Transverse colon (tissue), 4 donors: ENCODE measurements at regions not wholly inside any gene's neighbourhood (a gene's known extent, or its start where the extent isn't known, plus 50 kb on each side); places are given as distances from the start of the nearest gene placed in this dataset.

Experiments
- DNase-seq: peaks from one replicate; pipeline ENCODE4 v3.0.0-alpha.2; 2019
- H3K27ac ChIP-seq, 4 donors: fragments of 200-600 bp; sonication (generic); 2 replicates each; pipeline ENCODE4 v1.5.1; 2016 to 2018; ENCODE audit warnings: inconsistent platforms in 4 of 4
- H3K27me3 ChIP-seq: fragments of 200-600 bp; sonication (generic); 2 replicates; pipeline ENCODE4 v1.5.1; 2017; ENCODE audit warnings: inconsistent platforms
- H3K36me3 ChIP-seq, 4 donors: fragments of 200-600 bp; sonication (generic); 2 replicates each; pipeline ENCODE4 v1.5.1; 2017 to 2019; ENCODE audit warnings: inconsistent platforms in 4 of 4
- H3K4me1 ChIP-seq, 4 donors: fragments of 200-600 bp; sonication (generic); 2 replicates each; pipeline ENCODE4 v1.5.1; 2017 to 2020; ENCODE audit warnings: inconsistent platforms in 4 of 4
- H3K4me3 ChIP-seq, 4 donors: fragments of 200-600 bp; sonication (generic); 1 replicate in 1 of 4; 2 replicates in 3 of 4; pipeline versions ENCODE4 v1.5.1 to v1.6.1; 2017 to 2019; ENCODE audit warnings: inconsistent platforms in 4 of 4
- H3K9me3 ChIP-seq, 2 donors: fragments of 200-600 bp; sonication (generic); 2 replicates each; pipeline ENCODE4 v1.5.1; 2017 to 2019; ENCODE audit warnings: inconsistent platforms in 2 of 2
- CTCF ChIP-seq, 5 experiments: fragments of 200-600 bp in 3 of 5; fragments of 450-650 bp in 2 of 5; sonication (generic) in 3 of 5; IDR thresholded peaks; 1 replicate in 2 of 5; 2 replicates in 3 of 5; pipeline ENCODE4 v1.5.1; 2016 to 2017; ENCODE audit warnings: antibody characterized with exemption in 5 of 5, inconsistent platforms in 3 of 5, mild to moderate bottlenecking in 2 of 5, moderate library complexity in 1 of 5
- EP300 ChIP-seq: sonication (generic); formaldehyde crosslinking; IDR thresholded peaks from one replicate; pipeline ENCODE4 v1.6.1; 2017; ENCODE audit warnings: antibody characterized with exemption, low read depth
- POLR2A ChIP-seq: fragments of 450-650 bp; IDR thresholded peaks from one replicate; pipeline ENCODE4 v1.6.1; 2016; ENCODE audit warnings: antibody characterized with exemption, mild to moderate bottlenecking, moderate library complexity
- POLR2AphosphoS5 ChIP-seq, 3 donors: sonication (generic); formaldehyde crosslinking; IDR thresholded peaks; one replicate each; pipeline ENCODE4 v1.6.1; 2016; ENCODE audit warnings: antibody characterized with exemption in 3 of 3
- WGBS, 2 donors: methylation state at CpG; one replicate each; pipeline ENCODE4 v1.1.5; 2018; ENCODE audit warnings: low coverage in 1 of 2; 5-methylcytosine and 5-hydroxymethylcytosine counted together
- in situ Hi-C, 4 donors: fragments of 200-750 bp; cut with MboI; loops; one replicate each; pipeline versions ENCODE4 v1.15.0 to v1.15.1; 2017; ENCODE audit warnings: low sequenced_read_pairs in 3 of 4, low pct_ligation_motif_present in 1 of 4, low pct_unique_long_range_greater_than_20kb in 1 of 4
- intact Hi-C: fragments of 100-400 bp; cut with DNase I; formaldehyde crosslinking; loops from one replicate; pipeline ENCODE4 v1.15.1; 2023; ENCODE audit warnings: low total_unique reads

- 90% methylated on average over 5 of the region's 5 CpGs; no CpG with 5 or more reads in 1 of the 2 donors for WGBS, 2 donors
- no peak overlapping the region for H3K27ac ChIP-seq
- in situ Hi-C loops = no loop called here
Observed at GRCh38 chr1:105914403-105914802, 1142.1 kb upstream of the PRMT6 start.

GRCh38 chr1:105934806-105935205, 1121.7 kb upstream of the PRMT6 start:
- no peak for DNase-seq
- in situ Hi-C loops (no loop called here), intact Hi-C loops (no loop called here)
- Histone ChIP-seq H3K27ac (no peak overlapping the region), H3K4me1 (no peaks in the 10 kb centered on the region), H3K36me3 (no peaks in the 10 kb centered on the region), H3K9me3 (no peaks in the 10 kb centered on the region), H3K4me3 (no peak overlapping the region), H3K27me3 (no peaks in the 10 kb centered on the region)
- no peak for TF ChIP-seq CTCF (IDR thresholded peaks at IDR 0.05)
- no peak for TF ChIP-seq POLR2AphosphoS5 (IDR thresholded peaks at IDR 0.05)
- TF ChIP-seq POLR2A = no peak
- TF ChIP-seq EP300 = no peak
- WGBS, 2 donors = 50 to 64% methylated on average over 1 of the region's 1 CpG

More at GRCh38 chr1:105914403-105914802, 1142.1 kb upstream of the PRMT6 start:
- H3K4me1 ChIP-seq = no peaks in the 10 kb centered on the region
- H3K36me3 ChIP-seq = no peaks in the 10 kb centered on the region
- H3K27me3 ChIP-seq = no peaks in the 10 kb centered on the region
- H3K9me3 ChIP-seq = no peaks in the 10 kb centered on the region
- TF ChIP-seq EP300 (no peak), POLR2A (no peak), POLR2AphosphoS5 (IDR thresholded peaks at IDR 0.05) (no peak), CTCF (IDR thresholded peaks at IDR 0.05) (no peak)
- no peak overlapping the region for H3K4me3 ChIP-seq
- intact Hi-C loops = no loop called here
- DNase-seq = no peak

DNA sequence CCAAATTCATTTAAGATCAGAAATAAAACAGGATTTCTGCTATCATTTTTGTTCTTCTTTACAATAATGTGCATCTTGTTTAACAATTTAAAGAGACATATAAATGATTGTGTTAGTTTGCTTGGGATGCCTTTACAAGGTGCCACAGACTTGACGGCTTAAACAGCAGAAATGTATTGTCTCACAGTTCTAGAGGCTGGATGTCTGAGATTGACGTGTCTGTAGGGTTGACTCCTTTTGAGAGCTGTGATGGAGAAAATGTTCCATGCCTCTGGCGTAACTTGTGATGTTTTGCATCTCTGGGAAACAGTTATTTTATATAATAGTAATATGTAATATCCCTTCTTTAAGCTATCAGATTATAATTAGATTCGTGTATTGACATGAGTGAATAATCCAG, 1091.6 kb upstream of the PRMT6 start:
- Histone ChIP-seq H3K9me3 (peaks cover 0 to 4% of the 10 kb centered on the region in 2 donors), H3K4me1 (no peaks in the 10 kb centered on the region), H3K27ac (no peak overlapping the region), H3K36me3 (no peaks in the 10 kb centered on the region), H3K27me3 (no peaks in the 10 kb centered on the region), H3K4me3 (no peak overlapping the region)
- TF ChIP-seq EP300 (no peak), CTCF (IDR thresholded peaks at IDR 0.05) (no peak), POLR2A (no peak), POLR2AphosphoS5 (IDR thresholded peaks at IDR 0.05) (no peak)
- DNase-seq = no peak
- in situ Hi-C loops (no loop called here), intact Hi-C loops (no loop called here)
- 79 to 87% methylated on average over 4 of the region's 4 CpGs for WGBS, 2 donors

GRCh38 chr1:105997516-105997915, 1059.0 kb upstream of the PRMT6 start:
- intact Hi-C loops = no loop called here
- Histone ChIP-seq H3K4me3 (no peak overlapping the region), H3K36me3 (no peaks in the 10 kb centered on the region), H3K27me3 (no peaks in the 10 kb centered on the region), H3K4me1 (no peaks in the 10 kb centered on the region), H3K9me3 (no peaks in the 10 kb centered on the region), H3K27ac (no peak overlapping the region)
- TF ChIP-seq EP300 (no peak), CTCF (IDR thresholded peaks at IDR 0.05) (no peak), POLR2A (no peak), POLR2AphosphoS5 (IDR thresholded peaks at IDR 0.05) (no peak)
- in situ Hi-C loops = no loop called here
- DNase-seq = no peak
- WGBS, 2 donors = 88 to 94% methylated on average over 5 to 6 of the region's 6 CpGs
